ENCODE measurements at regions not wholly inside any gene's neighbourhood (a gene's known extent, or its start where the extent isn't known, plus 50 kb on each side); places are given as distances from the start of the nearest gene placed in this dataset.

DNA sequence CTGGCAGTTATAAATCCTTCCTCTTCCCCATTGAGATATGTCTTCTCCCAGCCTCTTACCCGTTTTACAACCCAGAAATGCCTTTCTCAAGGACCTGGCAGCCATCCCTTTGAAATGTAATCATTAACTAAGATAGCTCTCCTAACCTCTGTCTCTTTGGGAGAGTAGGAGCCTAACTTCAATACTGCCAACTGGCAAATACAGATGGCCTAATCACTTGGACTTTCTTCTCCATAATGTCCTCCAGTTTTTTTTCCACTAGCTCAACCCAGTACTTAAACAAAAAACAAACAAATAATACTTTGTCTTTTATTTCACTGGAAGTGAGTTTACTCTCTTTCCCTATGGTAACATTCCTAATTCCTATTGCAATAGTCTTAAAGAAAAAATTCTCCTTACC, 1391.1 kb downstream of the SUCLG1 start:
- Histone ChIP-seq H3K9me3 (ENCODE audit: control insufficient read depth, insufficient read depth, low read depth, low read length) (no peaks in the 10 kb centered on the region), H3K27ac (ENCODE audit: extremely low read depth, low read depth, low read length) (no peak overlapping the region), H3K4me1 (ENCODE audit: control insufficient read depth, insufficient read depth, low read length) (0 out of 2 replicates have a peak, but pooled peaks cover 2% of the 10 kb centered on the region), H3K36me3 (ENCODE audit: control insufficient read depth in 2 of 2, insufficient read depth in 1 of 2, low read length in 2 of 2) (no peaks in the 10 kb centered on the region), H3K4me3 (ENCODE audit: low read depth, low read length) (no peak overlapping the region)
- no peak for TF ChIP-seq ZNF416 (tag by site-specific recombination; IDR thresholded peaks at IDR 0.05)
- TF ChIP-seq, protein P1, sequence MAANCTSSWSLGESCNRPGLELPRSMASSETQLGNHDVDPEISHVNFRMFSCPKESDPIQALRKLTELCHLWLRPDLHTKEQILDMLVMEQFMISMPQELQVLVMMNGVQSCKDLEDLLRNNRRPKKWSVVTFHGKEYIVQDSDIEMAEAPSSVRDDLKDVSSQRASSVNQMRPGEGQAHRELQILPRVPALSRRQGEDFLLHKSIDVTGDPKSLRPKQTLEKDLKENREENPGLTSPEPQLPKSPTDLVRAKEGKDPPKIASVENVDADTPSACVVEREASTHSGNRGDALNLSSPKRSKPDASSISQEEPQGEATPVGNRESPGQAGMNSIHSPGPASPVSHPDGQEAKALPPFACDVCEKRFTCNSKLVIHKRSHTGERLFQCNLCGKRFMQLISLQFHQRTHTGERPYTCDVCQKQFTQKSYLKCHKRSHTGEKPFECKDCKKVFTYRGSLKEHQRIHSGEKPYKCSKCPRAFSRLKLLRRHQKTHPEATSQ (tag by site-specific recombination; IDR thresholded peaks at IDR 0.05) = no peak
- no peak for TF ChIP-seq GLIS2 (tag by site-specific recombination; IDR thresholded peaks at IDR 0.05)
- ChIA-PET CTCF (no interaction called here), POLR2A (no interaction called here)

DNA sequence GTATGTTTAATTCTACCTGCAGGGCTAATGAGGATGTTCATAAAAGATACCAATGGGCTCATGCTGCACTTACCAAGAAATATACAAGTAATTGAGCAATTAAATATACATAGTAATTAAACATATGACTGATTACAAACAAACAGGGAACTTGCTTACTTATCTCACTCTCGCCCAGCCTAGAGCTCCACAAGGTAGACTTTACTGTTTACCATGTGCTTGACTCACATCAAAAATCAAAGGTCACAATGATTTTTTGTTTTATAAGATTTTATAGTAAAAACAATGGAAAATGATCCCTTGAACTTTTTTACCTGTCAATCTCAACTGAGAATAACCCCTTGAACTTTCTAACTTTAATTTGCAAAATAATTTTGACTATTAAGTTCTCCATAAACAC, 1395.1 kb downstream of the SUCLG1 start:
- Histone ChIP-seq H3K4me1 (ENCODE audit: control insufficient read depth, insufficient read depth, low read length) (no peaks in the 10 kb centered on the region), H3K4me3 (ENCODE audit: low read depth, low read length) (no peak overlapping the region), H3K9me3 (ENCODE audit: control insufficient read depth, insufficient read depth, low read depth, low read length) (no peaks in the 10 kb centered on the region), H3K36me3 (ENCODE audit: control insufficient read depth in 2 of 2, insufficient read depth in 1 of 2, low read length in 2 of 2) (no peaks in the 10 kb centered on the region), H3K27ac (ENCODE audit: extremely low read depth, low read depth, low read length) (no peak overlapping the region)
- TF ChIP-seq ZNF140 (tag by site-specific recombination; IDR thresholded peaks at IDR 0.05) (no peak), ZNF610 (tag by site-specific recombination; IDR thresholded peaks at IDR 0.05; ENCODE audit: borderline replicate concordance) (no peak), ZNF423 (tag by site-specific recombination; IDR thresholded peaks at IDR 0.05) (no peak), ZBTB7A (tag by site-specific recombination; IDR thresholded peaks at IDR 0.05; ENCODE audit: low read depth) (no peak), ZNF585B (tag by site-specific recombination; IDR thresholded peaks at IDR 0.05) (no peak), ZNF837 (tag by site-specific recombination; IDR thresholded peaks at IDR 0.05) (no peak), ZNF391 (tag by site-specific recombination; IDR thresholded peaks at IDR 0.05; ENCODE audit: borderline replicate concordance, low read depth) (no peak), ZNF596 (tag by site-specific recombination; IDR thresholded peaks at IDR 0.05) (no peak), FEZF1 (tag by site-specific recombination; IDR thresholded peaks at IDR 0.05) (no peak), ZNF747 (tag by site-specific recombination; IDR thresholded peaks at IDR 0.05) (no peak), YY2 (tag by site-specific recombination; IDR thresholded peaks at IDR 0.05) (no peak), KLF7 (tag by site-specific recombination; IDR thresholded peaks at IDR 0.05; ENCODE audit: borderline replicate concordance) (no peak), ZNF335 (tag by site-specific recombination; conservative IDR thresholded peaks at IDR 0.05) (no peak), ZNF133 (tag by site-specific recombination; IDR thresholded peaks at IDR 0.05) (no peak)
- TF ChIP-seq, protein P2, sequence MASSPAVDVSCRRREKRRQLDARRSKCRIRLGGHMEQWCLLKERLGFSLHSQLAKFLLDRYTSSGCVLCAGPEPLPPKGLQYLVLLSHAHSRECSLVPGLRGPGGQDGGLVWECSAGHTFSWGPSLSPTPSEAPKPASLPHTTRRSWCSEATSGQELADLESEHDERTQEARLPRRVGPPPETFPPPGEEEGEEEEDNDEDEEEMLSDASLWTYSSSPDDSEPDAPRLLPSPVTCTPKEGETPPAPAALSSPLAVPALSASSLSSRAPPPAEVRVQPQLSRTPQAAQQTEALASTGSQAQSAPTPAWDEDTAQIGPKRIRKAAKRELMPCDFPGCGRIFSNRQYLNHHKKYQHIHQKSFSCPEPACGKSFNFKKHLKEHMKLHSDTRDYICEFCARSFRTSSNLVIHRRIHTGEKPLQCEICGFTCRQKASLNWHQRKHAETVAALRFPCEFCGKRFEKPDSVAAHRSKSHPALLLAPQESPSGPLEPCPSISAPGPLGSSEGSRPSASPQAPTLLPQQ (tag by site-specific recombination; IDR thresholded peaks at IDR 0.05) = no peak
- TF ChIP-seq, protein P1 (tag by site-specific recombination; IDR thresholded peaks at IDR 0.05) = no peak
- TF ChIP-seq, protein P3, sequence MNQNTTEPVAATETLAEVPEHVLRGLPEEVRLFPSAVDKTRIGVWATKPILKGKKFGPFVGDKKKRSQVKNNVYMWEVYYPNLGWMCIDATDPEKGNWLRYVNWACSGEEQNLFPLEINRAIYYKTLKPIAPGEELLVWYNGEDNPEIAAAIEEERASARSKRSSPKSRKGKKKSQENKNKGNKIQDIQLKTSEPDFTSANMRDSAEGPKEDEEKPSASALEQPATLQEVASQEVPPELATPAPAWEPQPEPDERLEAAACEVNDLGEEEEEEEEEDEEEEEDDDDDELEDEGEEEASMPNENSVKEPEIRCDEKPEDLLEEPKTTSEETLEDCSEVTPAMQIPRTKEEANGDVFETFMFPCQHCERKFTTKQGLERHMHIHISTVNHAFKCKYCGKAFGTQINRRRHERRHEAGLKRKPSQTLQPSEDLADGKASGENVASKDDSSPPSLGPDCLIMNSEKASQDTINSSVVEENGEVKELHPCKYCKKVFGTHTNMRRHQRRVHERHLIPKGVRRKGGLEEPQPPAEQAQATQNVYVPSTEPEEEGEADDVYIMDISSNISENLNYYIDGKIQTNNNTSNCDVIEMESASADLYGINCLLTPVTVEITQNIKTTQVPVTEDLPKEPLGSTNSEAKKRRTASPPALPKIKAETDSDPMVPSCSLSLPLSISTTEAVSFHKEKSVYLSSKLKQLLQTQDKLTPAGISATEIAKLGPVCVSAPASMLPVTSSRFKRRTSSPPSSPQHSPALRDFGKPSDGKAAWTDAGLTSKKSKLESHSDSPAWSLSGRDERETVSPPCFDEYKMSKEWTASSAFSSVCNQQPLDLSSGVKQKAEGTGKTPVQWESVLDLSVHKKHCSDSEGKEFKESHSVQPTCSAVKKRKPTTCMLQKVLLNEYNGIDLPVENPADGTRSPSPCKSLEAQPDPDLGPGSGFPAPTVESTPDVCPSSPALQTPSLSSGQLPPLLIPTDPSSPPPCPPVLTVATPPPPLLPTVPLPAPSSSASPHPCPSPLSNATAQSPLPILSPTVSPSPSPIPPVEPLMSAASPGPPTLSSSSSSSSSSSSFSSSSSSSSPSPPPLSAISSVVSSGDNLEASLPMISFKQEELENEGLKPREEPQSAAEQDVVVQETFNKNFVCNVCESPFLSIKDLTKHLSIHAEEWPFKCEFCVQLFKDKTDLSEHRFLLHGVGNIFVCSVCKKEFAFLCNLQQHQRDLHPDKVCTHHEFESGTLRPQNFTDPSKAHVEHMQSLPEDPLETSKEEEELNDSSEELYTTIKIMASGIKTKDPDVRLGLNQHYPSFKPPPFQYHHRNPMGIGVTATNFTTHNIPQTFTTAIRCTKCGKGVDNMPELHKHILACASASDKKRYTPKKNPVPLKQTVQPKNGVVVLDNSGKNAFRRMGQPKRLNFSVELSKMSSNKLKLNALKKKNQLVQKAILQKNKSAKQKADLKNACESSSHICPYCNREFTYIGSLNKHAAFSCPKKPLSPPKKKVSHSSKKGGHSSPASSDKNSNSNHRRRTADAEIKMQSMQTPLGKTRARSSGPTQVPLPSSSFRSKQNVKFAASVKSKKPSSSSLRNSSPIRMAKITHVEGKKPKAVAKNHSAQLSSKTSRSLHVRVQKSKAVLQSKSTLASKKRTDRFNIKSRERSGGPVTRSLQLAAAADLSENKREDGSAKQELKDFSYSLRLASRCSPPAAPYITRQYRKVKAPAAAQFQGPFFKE (tag by site-specific recombination; IDR thresholded peaks at IDR 0.05; ENCODE audit: borderline replicate concordance) = no peak
- TF ChIP-seq, protein P4, sequence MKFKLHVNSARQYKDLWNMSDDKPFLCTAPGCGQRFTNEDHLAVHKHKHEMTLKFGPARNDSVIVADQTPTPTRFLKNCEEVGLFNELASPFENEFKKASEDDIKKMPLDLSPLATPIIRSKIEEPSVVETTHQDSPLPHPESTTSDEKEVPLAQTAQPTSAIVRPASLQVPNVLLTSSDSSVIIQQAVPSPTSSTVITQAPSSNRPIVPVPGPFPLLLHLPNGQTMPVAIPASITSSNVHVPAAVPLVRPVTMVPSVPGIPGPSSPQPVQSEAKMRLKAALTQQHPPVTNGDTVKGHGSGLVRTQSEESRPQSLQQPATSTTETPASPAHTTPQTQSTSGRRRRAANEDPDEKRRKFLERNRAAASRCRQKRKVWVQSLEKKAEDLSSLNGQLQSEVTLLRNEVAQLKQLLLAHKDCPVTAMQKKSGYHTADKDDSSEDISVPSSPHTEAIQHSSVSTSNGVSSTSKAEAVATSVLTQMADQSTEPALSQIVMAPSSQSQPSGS (tag by site-specific recombination; IDR thresholded peaks at IDR 0.05; ENCODE audit: low read depth) = no peak
- CTCF ChIA-PET = no interaction called here
- POLR2A ChIA-PET = no interaction called here

Data from HEK293 (cell line).